ENCODE measurements at regions not wholly inside any gene's neighbourhood (a gene's known extent, or its start where the extent isn't known, plus 50 kb on each side); places are given as distances from the start of the nearest gene placed in this dataset.

DNA sequence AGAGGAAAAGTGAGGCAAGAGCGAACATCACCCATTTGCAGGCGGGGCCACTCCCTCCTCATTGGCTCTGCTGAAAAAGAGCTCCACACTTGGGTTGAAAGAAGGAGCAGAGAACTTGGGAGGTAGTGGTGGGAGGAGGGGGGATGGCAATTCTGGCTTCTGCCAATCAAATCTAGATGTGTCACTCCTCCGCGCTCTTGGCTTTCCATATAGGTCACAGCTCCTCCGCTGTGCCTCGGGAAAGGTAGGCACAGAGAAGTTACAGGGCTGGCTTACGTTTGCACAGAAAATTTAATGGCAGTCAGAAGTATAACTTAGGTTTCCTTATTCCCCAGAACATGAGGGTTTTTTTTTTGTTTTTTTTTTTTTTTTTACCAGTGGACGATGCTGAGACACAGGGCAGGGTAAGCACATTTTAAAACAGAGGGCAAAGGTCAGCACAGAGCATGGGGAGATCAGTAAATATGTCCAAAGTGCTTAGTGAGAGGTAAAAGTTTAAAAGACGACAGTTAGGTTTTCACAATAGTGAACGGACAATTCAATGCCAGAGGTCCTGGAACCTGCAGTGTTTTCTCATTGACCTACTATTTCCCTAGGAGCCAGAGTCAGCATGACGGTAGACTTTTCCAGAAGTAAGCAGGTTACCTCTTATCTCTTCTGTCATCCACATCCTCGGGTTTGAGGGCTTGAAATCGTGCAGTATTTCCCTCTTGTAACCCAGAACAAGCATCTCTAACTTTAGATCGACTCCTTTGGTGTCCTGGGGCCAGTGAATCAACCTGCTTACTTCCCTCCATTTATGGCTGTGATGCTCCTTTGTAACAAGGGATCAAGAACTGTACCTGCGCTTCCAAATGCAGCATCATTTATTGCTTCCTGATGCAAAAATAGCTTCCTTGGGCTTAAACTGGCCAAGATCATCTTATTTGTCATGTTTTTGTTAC is 258.9 kb upstream of the PROX1 start:
- Histone ChIP-seq H3K27ac (ENCODE audit: insufficient read depth, low read length) (no peak overlapping the region), H3K23ac (ENCODE audit: low read depth, low read length) (no peak overlapping the region), H2AK9ac (replicated peaks; ENCODE audit: low read depth, low read length, poor library complexity) (no peak overlapping the region), H3K9me1 (ENCODE audit: insufficient read depth, low read length) (no peaks in the 10 kb centered on the region), H3K4me2 (ENCODE audit: low read depth, low read length) (no peak overlapping the region), H4K8ac (ENCODE audit: low read depth in 2 of 2, low read length in 2 of 2) (no peak overlapping the region), H4K91ac (ENCODE audit: insufficient read depth, low read depth, low read length) (no peak overlapping the region), H4K5ac (ENCODE audit: low read depth, low read length) (no peak overlapping the region), H2AFZ (replicated peaks; ENCODE audit: low read length, poor library complexity) (no peak overlapping the region), H2BK15ac (ENCODE audit: low read depth, low read length) (no peak overlapping the region), H3K27me3 (ENCODE audit: control insufficient read depth, insufficient read depth, low read length) (no peaks in the 10 kb centered on the region), H3K79me1 (ENCODE audit: low read depth in 1 of 2, low read length in 2 of 2) (no peaks in the 10 kb centered on the region), H3K18ac (ENCODE audit: low read depth, low read length) (no peak overlapping the region), H2BK20ac (ENCODE audit: low read depth, low read length) (no peak overlapping the region), H3K4ac (ENCODE audit: low read depth, low read length) (no peak overlapping the region), H4K20me1 (ENCODE audit: insufficient read depth, low read length) (no peaks in the 10 kb centered on the region), H2BK5ac (ENCODE audit: low read depth, low read length, poor library complexity, severe bottlenecking) (no peak overlapping the region), H3K4me1 (ENCODE audit: control insufficient read depth, insufficient read depth, low read length) (no peaks in the 10 kb centered on the region), H3K9me3 (ENCODE audit: control insufficient read depth, insufficient read depth, low read length) (peaks cover 9% of the 10 kb centered on the region), H3K36me3 (ENCODE audit: control insufficient read depth, insufficient read depth, low read length) (no peaks in the 10 kb centered on the region), H2BK120ac (ENCODE audit: low read depth, low read length) (no peak overlapping the region), H3K14ac (replicated peaks; ENCODE audit: low read depth, low read length) (no peak overlapping the region), H3K4me3 (ENCODE audit: insufficient read depth, low read depth, low read length) (no peak overlapping the region), H3K9ac (ENCODE audit: low read depth, low read length) (no peak overlapping the region), H2AK5ac (ENCODE audit: low read depth, low read length) (no peak overlapping the region), H3K56ac (ENCODE audit: extremely low read depth, insufficient read depth, low read length) (no peak overlapping the region)
- ATAC-seq (ENCODE audit: low read depth) = no peak
- POLR2A ChIA-PET (ENCODE audit: unreplicated experiment) = no interaction called here
- in situ Hi-C loops (cut with MboI; ENCODE audit: low sequenced_read_pairs) = no loop called here
- intact Hi-C loops (cut with micrococcal nuclease) = no loop called here
- CTCF ChIA-PET = interaction anchor here (0.6 kb wide), 1 partner anchor 10 kb away, joined by 4 read pairs; no protein-coding TSS in a partner anchor
- WGBS, 2 experiments (ENCODE audit: extremely low coverage in 2 of 2, insufficient read length in 1 of 2) = 22% methylated on average over 3 of the region's 15 CpGs; no CpG with 5 or more reads in 1 of the 2 experiments
- BruUV-seq (replicated peaks) = no TSS peak
- DNase-seq = no peak
- TF ChIP-seq CTCF (conservative IDR thresholded peaks at IDR 0.05; ENCODE audit: low read depth, low read length) = no peak
- dilution Hi-C loops (cut with HindIII; ENCODE audit: low sequenced_read_pairs, unreplicated experiment) = no loop called here

All from IMR-90 (cell line).